GM18508 (cell line): ENCODE measurements at regions not wholly inside any gene's neighbourhood (a gene's known extent, or its start where the extent isn't known, plus 50 kb on each side); places are given as distances from the start of the nearest gene placed in this dataset.

Source experiments
- ATAC-seq: cut with Tn5 transposase; IDR thresholded peaks from one replicate; pipeline ENCODE4 v1.9.1; 2021; ENCODE audit warnings: moderate number of reproducible peaks; ENCODE audit not compliant: insufficient read depth, unreplicated experiment

DNA sequence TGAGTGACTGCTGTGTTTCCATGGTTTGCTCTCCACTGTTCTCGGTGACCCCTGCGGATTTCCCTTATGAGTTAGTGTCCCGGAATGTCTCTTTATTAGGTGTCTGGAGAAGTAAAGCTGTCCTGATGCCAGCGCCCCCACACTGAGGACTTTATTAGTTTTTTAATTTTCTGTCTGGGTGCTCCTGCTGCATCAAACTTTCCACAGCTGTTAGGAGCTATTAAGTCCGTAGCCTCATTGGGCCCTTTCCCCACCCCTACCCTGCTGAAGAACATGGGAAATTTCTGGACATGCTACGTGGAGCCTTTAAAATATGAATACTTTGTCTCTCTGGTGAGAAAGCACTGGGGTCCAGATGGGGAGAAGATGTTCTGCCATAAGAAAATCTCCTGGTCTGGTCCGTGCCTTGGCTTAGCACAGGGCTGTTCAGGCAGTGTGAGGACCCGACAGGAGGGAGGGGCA is 161.7 kb upstream of the HES1 start:
- no peak for ATAC-seq

DNA sequence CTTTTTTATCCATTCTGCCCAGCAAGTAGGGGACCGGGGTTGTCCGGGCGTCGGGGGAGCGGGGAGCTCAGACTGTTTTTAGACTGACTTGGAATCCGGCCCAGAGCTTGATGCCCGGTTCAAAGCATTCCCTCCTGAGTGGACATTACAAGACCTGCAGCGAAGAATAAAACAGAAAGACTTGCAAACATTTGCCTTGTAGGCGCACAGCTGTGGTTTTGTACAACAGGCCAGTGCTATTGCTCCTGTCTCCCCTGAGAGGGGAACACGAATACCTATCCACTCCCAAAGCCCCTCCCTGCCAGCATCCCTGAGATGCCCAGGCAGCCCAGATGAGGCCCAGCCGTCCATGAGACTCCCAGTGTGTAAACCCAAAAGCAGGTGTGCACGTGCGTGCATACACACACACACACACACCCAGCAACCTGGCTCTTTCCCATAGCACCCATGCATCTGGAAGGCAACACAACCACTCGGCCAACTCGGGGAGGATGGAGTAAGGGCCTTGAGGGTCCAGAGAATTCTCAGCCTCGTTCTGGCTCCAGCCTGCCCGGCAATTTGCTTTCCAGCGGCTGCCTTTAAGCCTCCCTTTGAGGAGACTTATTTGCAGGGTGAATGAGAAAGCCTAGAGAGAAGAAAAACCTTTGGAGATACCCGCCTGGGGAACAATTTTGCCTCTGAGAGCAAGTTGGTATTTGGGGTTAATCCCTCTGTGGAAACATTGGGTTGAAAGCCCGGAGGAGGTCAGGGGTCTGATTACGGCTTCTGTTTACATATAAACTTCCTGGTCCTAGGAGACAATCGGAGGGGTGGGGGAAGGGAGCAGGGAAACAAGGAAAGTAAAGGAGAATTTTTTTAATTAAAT is 161.0 kb upstream of the HES1 start:
- no peak for ATAC-seq

DNA sequence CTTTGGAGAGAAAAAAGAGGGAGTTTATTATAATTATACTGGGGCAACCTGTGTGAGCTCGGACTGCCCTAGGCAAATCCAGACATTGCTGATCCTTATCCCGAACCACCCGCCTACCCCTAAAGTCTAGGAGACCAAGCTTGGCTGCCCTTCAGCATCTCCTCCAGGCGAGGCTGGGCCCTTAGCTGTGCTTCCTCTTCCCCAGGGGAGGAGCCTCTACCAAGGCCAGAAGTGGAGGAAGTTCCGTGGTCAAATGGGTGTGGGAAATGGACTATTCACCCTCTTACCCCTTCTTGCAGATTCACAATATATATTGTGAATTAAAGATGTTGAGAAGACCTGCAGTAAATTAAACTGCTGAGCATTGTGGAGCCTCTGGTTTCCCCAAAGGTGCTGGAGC is 158.3 kb upstream of the HES1 start:
- ATAC-seq = no peak

- no peak for ATAC-seq
Observed at GRCh38 chr3:193978030-193978429, 157.9 kb upstream of the HES1 start.

- ATAC-seq = no peak
Observed at GRCh38 chr3:193978486-193978885, 157.5 kb upstream of the HES1 start.

- ATAC-seq = no peak
Observed at GRCh38 chr3:193980326-193980725, 155.6 kb upstream of the HES1 start.

DNA sequence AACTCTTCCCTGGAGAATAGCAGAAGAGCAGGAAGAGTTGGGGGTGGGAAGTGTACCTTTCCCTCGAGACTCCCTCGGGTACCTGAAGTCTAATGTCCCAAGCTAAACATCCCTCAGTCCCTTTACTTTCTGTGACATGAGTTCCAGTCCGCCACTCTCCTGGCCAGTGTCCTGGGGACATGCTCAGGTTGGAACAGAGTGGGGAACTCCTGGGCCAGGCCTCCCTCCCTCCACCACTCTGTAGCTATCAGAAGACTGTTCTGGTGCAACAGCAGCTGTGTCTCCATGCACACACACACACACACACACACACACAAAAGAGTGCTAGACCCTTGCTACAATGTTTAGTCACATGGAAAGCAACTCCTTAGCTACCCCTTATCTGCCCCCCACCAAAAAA is 155.0 kb upstream of the HES1 start:
- ATAC-seq = no peak

- no peak for ATAC-seq
Observed at GRCh38 chr3:193981504-193981903, 154.4 kb upstream of the HES1 start.

DNA sequence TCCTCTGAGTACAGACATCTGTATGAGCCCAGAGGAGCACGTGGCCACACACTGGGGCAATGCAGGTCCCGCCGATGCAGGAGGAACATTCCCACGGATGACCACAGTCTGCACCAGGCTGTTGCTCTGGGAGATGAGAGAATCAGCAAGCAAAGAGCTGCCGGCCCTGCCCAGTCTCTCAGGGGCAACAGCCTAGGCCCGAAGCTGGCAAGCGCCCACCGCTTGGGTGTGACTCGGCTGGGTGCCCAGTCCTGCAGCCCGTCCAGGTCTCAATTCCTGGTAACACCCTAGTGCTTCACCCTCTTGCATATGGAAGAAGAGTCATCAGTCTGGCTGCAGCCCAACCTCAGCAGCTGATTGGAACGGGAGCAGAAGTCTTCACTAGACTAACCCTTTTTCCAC is 153.7 kb upstream of the HES1 start:
- ATAC-seq = no peak

GRCh38 chr3:193983846-193984818 is 151.8 kb upstream of the HES1 start:
- ATAC-seq = no peak

- ATAC-seq = no peak
Observed at GRCh38 chr3:193984876-193985275, 151.1 kb upstream of the HES1 start.

- ATAC-seq = no peak
Observed at GRCh38 chr3:193987186-193987585, 148.8 kb upstream of the HES1 start.

- ATAC-seq = no peak
Observed at GRCh38 chr3:193989186-193989585, 146.8 kb upstream of the HES1 start.

- ATAC-seq = no peak
Observed at GRCh38 chr3:193991666-193992424, 144.1 kb upstream of the HES1 start.

DNA sequence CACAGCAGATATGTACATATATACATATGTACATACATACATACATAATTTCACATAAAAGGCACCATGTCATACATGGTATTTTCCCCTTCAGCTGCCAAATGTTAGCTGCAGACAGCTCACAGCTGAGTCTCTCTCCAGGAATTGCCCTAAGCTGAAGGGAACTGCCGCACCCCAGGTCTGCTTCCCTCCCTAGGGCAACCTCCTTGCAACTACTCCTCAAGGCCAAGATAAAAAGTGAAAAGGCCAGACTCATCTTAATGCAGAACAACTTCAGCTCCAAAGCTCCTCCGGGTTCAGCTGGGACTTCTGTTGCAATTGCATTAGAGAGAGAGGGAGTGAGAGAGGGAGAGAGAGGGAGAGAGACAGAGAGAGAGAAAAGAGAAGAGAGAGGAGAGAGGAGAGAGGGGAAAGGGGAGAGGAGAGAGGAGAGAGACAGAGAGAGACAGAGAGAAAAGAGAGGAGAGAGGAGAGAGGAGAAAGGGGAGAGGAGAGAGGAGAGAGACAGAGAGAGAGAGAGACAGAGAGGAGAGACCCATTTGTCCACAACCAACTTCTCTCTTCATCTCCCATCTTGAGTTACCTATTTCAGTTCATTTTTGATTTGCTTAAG is 143.4 kb upstream of the HES1 start:
- no peak for ATAC-seq

DNA sequence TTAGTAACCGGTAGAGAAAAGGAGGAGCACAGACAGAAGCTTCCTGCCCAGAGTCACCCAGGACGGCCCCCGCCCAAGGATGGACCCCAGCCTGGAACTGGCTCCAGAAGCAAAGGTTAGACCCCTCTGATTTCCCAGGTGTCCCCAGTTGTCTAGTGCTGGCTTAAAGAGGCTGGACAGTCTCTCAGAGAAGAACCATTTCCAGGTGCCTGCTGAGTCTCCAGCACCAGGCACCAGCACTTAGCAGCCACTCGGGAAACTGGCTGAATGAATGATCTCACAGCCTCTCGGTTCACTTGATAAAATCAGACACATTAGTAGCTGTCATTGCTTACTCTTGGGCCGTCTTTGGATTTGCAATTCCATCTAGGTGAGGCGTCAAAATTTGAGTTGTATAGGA is 139.7 kb upstream of the HES1 start:
- ATAC-seq = no peak

- ATAC-seq = no peak
Observed at GRCh38 chr3:193996641-193997089, 139.3 kb upstream of the HES1 start.

DNA sequence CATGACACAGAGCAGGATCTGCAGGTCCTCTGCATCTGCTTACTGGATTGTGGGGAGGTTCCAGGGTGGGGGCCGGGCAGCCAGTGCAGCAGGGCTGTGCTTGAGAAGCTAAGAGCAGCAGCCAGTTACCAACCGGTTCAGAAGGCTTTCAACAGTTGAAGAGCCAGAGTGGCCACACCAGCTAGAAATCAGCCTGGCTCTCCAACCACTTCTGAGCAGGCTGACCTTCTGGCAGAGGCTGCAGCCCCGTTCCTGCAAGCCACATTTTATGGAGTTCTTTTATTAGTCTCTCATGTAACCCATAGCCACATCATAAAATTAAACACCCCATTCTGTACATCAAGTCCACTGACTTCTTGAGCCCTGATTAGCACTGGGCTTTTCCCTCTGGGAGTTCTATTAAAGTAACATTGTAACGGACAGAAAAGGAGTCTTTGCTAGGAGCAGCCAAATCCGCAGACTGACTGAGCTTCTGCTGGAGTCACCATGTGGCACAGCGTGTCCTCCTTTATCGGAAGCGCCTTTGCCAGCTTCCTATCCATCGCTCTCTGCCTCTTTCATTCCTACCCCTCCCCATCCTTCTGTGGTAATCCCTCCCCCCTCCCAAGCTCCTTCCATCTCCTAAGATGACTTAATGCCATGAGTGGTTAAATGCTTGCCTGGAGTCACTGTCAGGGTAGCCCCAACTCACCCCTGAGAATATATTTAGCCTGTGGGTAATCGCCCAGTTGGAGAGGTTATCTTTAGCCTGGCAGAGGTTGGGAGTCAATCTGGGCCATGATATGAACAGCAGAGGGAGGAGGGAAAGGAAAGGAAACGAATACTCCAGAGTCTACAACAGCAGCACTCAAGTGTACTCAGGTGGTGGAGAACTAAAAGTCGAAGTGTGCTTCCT is 138.5 kb upstream of the HES1 start:
- no peak for ATAC-seq

DNA sequence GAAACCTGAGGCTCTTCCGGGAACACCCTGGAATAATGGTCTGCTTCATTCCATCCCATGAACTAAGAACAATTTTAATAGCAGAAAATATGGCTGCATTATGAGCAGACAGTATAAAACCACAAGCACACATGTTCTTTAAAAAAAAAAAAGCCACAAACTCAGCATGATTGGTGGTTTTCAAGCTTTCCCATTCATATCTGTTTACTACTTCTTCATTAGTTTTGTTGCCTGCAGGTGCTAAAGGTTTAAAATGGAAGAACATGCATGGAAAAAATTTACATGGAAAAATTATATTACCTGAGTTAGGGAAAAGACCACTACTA is 137.9 kb upstream of the HES1 start:
- no peak for ATAC-seq
